Activated naive CD4-positive, alpha-beta T cell treated with anti-CD3 and anti-CD28 coated beads for 36 hours (primary cell): ENCODE measurements at regions not wholly inside any gene's neighbourhood (a gene's known extent, or its start where the extent isn't known, plus 50 kb on each side); places are given as distances from the start of the nearest gene placed in this dataset.

ENCODE experiments used
- CTCF ChIA-PET: fragments of 350-600 bp; sonication (Branson Sonifier 250); formaldehyde crosslinking; loops from one replicate; lab custom pipeline; 2021; ENCODE audit warnings: antibody characterized with exemption; lab: Charles Lee
- DNase-seq: peaks from one replicate; pipeline ENCODE4 v3.0.0-alpha.2; 2020
- H3K27ac Mint-ChIP-seq: one replicate; pipeline ENCODE4 v1.8.0; 2021; ENCODE audit warnings: mild to moderate bottlenecking, mixed read lengths
- H3K27me3 Mint-ChIP-seq: one replicate; pipeline ENCODE4 v1.8.0; 2021; ENCODE audit warnings: low read depth, mixed read lengths
- H3K36me3 Mint-ChIP-seq: one replicate; pipeline ENCODE4 v1.8.0; 2021; ENCODE audit warnings: low read depth, mixed read lengths
- H3K4me1 Mint-ChIP-seq: one replicate; pipeline ENCODE4 v1.8.0; 2021; ENCODE audit warnings: low read depth, mixed read lengths
- H3K4me3 Mint-ChIP-seq: one replicate; pipeline ENCODE4 v1.8.0; 2021; ENCODE audit warnings: mild to moderate bottlenecking, moderate library complexity, mixed read lengths
- H3K9me3 Mint-ChIP-seq: one replicate; pipeline ENCODE4 v1.8.0; 2021; ENCODE audit warnings: mixed read lengths
- intact Hi-C: fragments of 100-400 bp; cut with micrococcal nuclease; formaldehyde crosslinking; loops from one replicate; pipeline ENCODE4 v1.15.1; 2023

- no peak for DNase-seq
- CTCF ChIA-PET, result no interaction called here
- no peak overlapping the region for H3K4me3 Mint-ChIP-seq
- no peaks in the 10 kb centered on the region for H3K4me1 Mint-ChIP-seq
- H3K27ac Mint-ChIP-seq, result no peak overlapping the region
- H3K27me3 Mint-ChIP-seq, result peaks cover 6% of the 10 kb centered on the region
- intact Hi-C loops, result no loop called here
- H3K36me3 Mint-ChIP-seq, result no peaks in the 10 kb centered on the region
- H3K9me3 Mint-ChIP-seq, result peaks cover under 1% of the 10 kb centered on the region
Observed at GRCh38 chr18:57294547-57294946, 57.8 kb upstream of the ST8SIA3 start.

GRCh38 chr18:57296336-57296735 is 56.0 kb upstream of the ST8SIA3 start:
- DNase-seq, result no peak
- no peaks in the 10 kb centered on the region for H3K36me3 Mint-ChIP-seq
- intact Hi-C loops, result no loop called here
- peaks cover 6% of the 10 kb centered on the region for H3K27me3 Mint-ChIP-seq
- H3K27ac Mint-ChIP-seq, result no peak overlapping the region
- no peaks in the 10 kb centered on the region for H3K4me1 Mint-ChIP-seq
- no peak overlapping the region for H3K4me3 Mint-ChIP-seq
- no peaks in the 10 kb centered on the region for H3K9me3 Mint-ChIP-seq
- CTCF ChIA-PET, result no interaction called here

GRCh38 chr18:57297306-57297705 is 55.1 kb upstream of the ST8SIA3 start:
- CTCF ChIA-PET, result no interaction called here
- intact Hi-C loops, result no loop called here
- no peak overlapping the region for H3K27ac Mint-ChIP-seq
- no peak overlapping the region for H3K4me3 Mint-ChIP-seq
- H3K27me3 Mint-ChIP-seq, result peaks cover 11% of the 10 kb centered on the region
- H3K9me3 Mint-ChIP-seq, result no peaks in the 10 kb centered on the region
- no peak for DNase-seq
- H3K4me1 Mint-ChIP-seq, result no peaks in the 10 kb centered on the region
- H3K36me3 Mint-ChIP-seq, result no peaks in the 10 kb centered on the region

- H3K4me3 Mint-ChIP-seq, result no peak overlapping the region
- H3K27me3 Mint-ChIP-seq, result peaks cover 10% of the 10 kb centered on the region
- no peaks in the 10 kb centered on the region for H3K9me3 Mint-ChIP-seq
- intact Hi-C loops, result no loop called here
- no peaks in the 10 kb centered on the region for H3K4me1 Mint-ChIP-seq
- CTCF ChIA-PET, result no interaction called here
- H3K27ac Mint-ChIP-seq, result no peak overlapping the region
- DNase-seq, result no peak
- H3K36me3 Mint-ChIP-seq, result no peaks in the 10 kb centered on the region
Observed at GRCh38 chr18:57299931-57300330, 52.4 kb upstream of the ST8SIA3 start.

- Mint-ChIP-seq H3K36me3 (no peaks in the 10 kb centered on the region), H3K9me3 (no peaks in the 10 kb centered on the region), H3K4me1 (no peaks in the 10 kb centered on the region), H3K4me3 (no peak overlapping the region), H3K27ac (no peak overlapping the region), H3K27me3 (peaks cover 11% of the 10 kb centered on the region)
- DNase-seq, result no peak
- CTCF ChIA-PET, result no interaction called here
- intact Hi-C loops, result no loop called here
Observed at GRCh38 chr18:57301573-57302559, 50.5 kb upstream of the ST8SIA3 start.
